Calu3 (cell line): ENCODE measurements at regions not wholly inside any gene's neighbourhood (a gene's known extent, or its start where the extent isn't known, plus 50 kb on each side); places are given as distances from the start of the nearest gene placed in this dataset.

Experiments
- BruUV-seq: library from RNA; stranded (reverse); fragments of 400-500 nt; replicated peaks from 2 replicates; lab custom pipeline; 2021; lab: Mats Ljungman, UMichigan
- CTCF ChIA-PET: fragments of 300-600 bp; sonication (Branson Sonifier 250); formaldehyde crosslinking; loops from one replicate; lab custom pipeline; 2022; ENCODE audit warnings: antibody characterized with exemption; lab: Charles Lee
- DNase-seq: peaks from one replicate; pipeline ENCODE4 v3.0.0; 2022
- H3K27ac Mint-ChIP-seq: one replicate; pipeline ENCODE4 v1.8.0; 2022; ENCODE audit warnings: mixed read lengths; ENCODE audit not compliant: unreplicated experiment
- H3K27me3 Mint-ChIP-seq: one replicate; pipeline ENCODE4 v1.8.0; 2022; ENCODE audit warnings: mixed read lengths; ENCODE audit not compliant: unreplicated experiment
- H3K36me3 Mint-ChIP-seq: one replicate; pipeline ENCODE4 v1.8.0; 2022; ENCODE audit warnings: mild to moderate bottlenecking, moderate library complexity, mixed read lengths; ENCODE audit not compliant: insufficient read depth, unreplicated experiment
- H3K4me1 Mint-ChIP-seq: one replicate; pipeline ENCODE4 v1.8.0; 2022; ENCODE audit warnings: mild to moderate bottlenecking, low read depth, mixed read lengths; ENCODE audit not compliant: unreplicated experiment
- H3K4me3 Mint-ChIP-seq: one replicate; pipeline ENCODE4 v1.8.0; 2022; ENCODE audit warnings: mild to moderate bottlenecking, low read depth, moderate library complexity, mixed read lengths; ENCODE audit not compliant: unreplicated experiment
- H3K9me3 Mint-ChIP-seq: one replicate; pipeline ENCODE4 v1.8.0; 2022; ENCODE audit warnings: low read depth, mixed read lengths; ENCODE audit not compliant: unreplicated experiment
- intact Hi-C: fragments of 100-400 bp; cut with micrococcal nuclease; formaldehyde crosslinking; loops from one replicate; pipeline ENCODE4 v1.10.0; 2022; ENCODE audit not compliant: unreplicated experiment
- TF ChIP-seq, protein P1 (sequence below): fragments of 200-600 bp; IDR thresholded peaks from one replicate; pipeline ENCODE4 v1.8.0; 2022; ENCODE audit warnings: antibody characterized with exemption; ENCODE audit not compliant: unreplicated experiment

DNA sequence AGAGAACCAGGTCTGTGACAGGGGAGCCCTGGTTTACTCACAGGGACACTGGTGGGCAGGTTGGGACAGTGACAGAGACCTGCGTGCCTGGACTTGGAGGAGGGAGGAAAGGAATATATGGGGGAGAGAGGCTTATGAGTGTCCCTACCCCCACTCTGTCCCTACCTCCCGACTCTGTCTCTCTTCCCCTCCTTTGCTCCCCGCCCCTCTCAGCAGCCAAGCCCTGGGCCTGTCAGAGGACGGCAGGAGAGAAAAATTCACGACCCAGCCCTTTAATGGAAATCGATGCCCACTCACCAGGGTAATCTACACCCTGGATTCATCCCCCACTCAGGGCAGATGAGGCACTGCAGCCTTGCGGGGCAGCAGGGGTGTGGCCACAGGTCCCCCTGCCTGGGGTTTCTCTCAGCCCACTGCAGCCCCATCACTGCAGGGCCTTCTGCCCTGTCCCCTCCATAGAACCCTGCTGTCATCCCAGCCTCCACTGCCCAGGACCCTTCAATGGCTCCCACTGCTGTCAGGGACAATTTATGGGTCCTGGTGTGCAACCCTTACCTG, 135.9 kb upstream of the LINGO1 start:
- CTCF ChIA-PET = no interaction called here
- H3K4me1 Mint-ChIP-seq = no peaks in the 10 kb centered on the region
- no peak for DNase-seq
- TF ChIP-seq, protein P1, sequence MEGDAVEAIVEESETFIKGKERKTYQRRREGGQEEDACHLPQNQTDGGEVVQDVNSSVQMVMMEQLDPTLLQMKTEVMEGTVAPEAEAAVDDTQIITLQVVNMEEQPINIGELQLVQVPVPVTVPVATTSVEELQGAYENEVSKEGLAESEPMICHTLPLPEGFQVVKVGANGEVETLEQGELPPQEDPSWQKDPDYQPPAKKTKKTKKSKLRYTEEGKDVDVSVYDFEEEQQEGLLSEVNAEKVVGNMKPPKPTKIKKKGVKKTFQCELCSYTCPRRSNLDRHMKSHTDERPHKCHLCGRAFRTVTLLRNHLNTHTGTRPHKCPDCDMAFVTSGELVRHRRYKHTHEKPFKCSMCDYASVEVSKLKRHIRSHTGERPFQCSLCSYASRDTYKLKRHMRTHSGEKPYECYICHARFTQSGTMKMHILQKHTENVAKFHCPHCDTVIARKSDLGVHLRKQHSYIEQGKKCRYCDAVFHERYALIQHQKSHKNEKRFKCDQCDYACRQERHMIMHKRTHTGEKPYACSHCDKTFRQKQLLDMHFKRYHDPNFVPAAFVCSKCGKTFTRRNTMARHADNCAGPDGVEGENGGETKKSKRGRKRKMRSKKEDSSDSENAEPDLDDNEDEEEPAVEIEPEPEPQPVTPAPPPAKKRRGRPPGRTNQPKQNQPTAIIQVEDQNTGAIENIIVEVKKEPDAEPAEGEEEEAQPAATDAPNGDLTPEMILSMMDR = no peak
- H3K27ac Mint-ChIP-seq = no peak overlapping the region
- H3K27me3 Mint-ChIP-seq = peaks cover 91% of the 10 kb centered on the region
- no peaks in the 10 kb centered on the region for H3K9me3 Mint-ChIP-seq
- no peaks in the 10 kb centered on the region for H3K36me3 Mint-ChIP-seq
- H3K4me3 Mint-ChIP-seq = no peak overlapping the region
- BruUV-seq = no TSS peak
- intact Hi-C loops = no loop called here

DNA sequence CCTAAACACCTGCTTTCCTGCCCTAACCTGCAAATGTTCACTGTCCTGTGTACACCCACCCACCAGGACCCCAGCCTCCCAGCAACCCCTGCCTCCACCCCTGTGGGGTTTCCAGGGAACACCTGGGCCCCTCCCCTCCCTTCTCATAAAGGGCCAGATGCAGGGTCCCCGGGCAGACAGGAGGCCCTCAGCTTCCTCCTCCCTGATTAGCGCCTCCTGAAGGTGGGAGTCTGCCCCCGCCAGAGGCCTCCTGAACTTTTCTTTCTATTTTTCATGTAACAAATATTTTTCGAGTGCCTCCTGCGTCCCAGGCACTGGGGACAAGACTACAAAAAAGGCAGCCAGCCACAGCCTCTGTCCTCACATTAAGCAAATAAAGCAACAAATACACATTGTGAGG, 135.4 kb upstream of the LINGO1 start:
- H3K4me3 Mint-ChIP-seq = no peak overlapping the region
- H3K27me3 Mint-ChIP-seq = peaks cover 91% of the 10 kb centered on the region
- no peaks in the 10 kb centered on the region for H3K4me1 Mint-ChIP-seq
- H3K27ac Mint-ChIP-seq = no peak overlapping the region
- DNase-seq = no peak
- intact Hi-C loops = no loop called here
- no peaks in the 10 kb centered on the region for H3K36me3 Mint-ChIP-seq
- TF ChIP-seq, protein P1 = no peak
- CTCF ChIA-PET = no interaction called here
- H3K9me3 Mint-ChIP-seq = no peaks in the 10 kb centered on the region
- no TSS peak for BruUV-seq

DNA sequence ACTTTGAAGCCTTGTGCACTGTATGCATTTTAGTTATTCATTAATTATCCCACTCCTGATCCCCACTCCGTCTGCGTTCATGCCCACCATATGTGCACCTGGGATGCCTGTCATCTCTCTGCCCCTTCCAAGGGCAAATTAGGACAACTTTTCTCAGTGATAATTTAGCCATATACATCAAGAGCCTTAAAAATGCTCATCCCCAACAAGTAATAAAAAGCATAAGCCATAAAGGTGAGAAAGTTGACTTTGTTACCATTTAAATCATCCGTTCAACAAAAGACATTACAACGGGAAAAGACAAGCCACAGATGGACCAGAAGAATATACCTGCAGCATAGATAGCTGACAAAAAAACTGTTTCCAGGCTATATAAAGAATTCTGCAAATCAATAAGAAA, 131.4 kb upstream of the LINGO1 start:
- Mint-ChIP-seq H3K27me3 (peaks cover 88% of the 10 kb centered on the region), H3K9me3 (no peaks in the 10 kb centered on the region), H3K4me3 (no peak overlapping the region), H3K4me1 (no peaks in the 10 kb centered on the region), H3K36me3 (no peaks in the 10 kb centered on the region), H3K27ac (no peak overlapping the region)
- DNase-seq = no peak
- BruUV-seq = no TSS peak
- CTCF ChIA-PET = interaction anchor here (0.8 kb wide), 1 partner anchor 100 kb away, joined by 3 read pairs; no protein-coding TSS in a partner anchor
- TF ChIP-seq, protein P1 = no peak
- intact Hi-C loops = no loop called here

DNA sequence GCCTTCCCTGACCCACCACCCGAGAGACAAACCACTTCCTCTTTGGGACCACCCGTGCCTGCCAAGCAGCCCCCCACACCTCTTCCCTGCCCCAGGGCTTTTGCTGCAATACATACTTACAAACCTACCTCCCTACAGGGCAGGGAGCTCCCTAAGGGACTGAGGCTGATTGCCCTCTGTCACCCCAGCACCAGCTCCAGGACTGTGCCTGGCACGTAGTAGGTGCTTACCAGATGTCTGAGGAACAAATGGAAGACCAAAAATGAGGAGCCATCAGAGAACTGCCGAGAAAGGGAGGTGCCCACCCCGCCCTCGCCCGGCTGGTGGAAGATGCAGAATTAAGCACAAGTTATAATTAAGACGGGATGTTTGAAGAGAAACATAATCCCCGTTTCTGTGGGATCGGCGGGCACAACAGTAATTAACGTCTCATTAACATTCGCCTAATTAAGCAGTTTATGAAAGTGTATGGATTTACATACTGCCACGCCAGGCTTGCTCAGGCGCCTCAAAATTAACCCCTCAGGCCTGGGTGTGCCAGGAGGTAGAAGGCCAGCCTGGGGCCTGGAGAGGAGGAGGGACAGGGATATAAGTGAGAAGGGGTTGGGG, 130.1 kb upstream of the LINGO1 start:
- Mint-ChIP-seq H3K36me3 (no peaks in the 10 kb centered on the region), H3K4me1 (no peaks in the 10 kb centered on the region), H3K9me3 (no peaks in the 10 kb centered on the region), H3K27ac (no peak overlapping the region), H3K4me3 (no peak overlapping the region), H3K27me3 (peaks cover 88% of the 10 kb centered on the region)
- CTCF ChIA-PET = no interaction called here
- TF ChIP-seq, protein P1 = no peak
- DNase-seq = no peak
- intact Hi-C loops = no loop called here
- no TSS peak for BruUV-seq
